ENCODE measurements at regions not wholly inside any gene's neighbourhood (a gene's known extent, or its start where the extent isn't known, plus 50 kb on each side); places are given as distances from the start of the nearest gene placed in this dataset.

DNA sequence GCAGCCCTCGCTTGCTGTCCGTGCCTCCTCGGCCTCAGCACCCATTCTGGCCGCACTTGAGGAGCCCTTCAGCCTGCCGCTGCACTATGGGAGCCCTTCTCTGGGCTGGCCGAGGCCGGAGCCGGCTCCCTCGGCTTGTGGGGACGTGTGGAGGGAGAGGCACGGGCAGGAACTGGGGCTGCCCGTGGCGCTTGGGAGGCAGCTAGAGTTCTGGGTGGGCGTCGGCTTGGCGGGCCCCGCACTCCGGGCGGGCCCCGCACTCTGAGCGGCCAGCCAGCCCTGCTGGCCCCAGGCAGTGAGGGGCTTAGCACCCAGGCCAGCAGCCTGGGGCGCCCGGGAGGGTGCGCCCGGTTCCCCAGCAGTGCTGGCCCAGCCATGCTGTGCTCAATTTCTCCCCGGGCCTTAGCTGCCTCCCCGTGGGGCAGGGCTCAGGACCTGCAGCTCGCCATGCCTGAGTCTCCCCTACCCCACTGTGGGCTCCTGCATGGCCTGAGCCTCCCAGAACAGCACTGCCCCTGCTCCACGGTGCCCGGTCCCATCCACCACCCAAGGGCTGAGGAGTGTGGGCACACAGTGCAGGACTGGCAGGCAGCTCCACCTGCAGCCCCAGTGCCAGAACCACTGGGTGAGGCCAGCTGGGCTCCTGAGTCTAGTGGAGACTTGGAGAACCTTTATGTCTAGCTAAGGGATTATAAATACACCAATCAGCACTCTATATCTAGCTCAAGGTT is 240.0 kb upstream of the PRR20A start:
- no peak for DNase-seq (ENCODE audit: low read depth)
- in situ Hi-C loops (cut with HindIII; ENCODE audit: low sequenced_read_pairs), result no loop called here
- TF ChIP-seq, protein P1, sequence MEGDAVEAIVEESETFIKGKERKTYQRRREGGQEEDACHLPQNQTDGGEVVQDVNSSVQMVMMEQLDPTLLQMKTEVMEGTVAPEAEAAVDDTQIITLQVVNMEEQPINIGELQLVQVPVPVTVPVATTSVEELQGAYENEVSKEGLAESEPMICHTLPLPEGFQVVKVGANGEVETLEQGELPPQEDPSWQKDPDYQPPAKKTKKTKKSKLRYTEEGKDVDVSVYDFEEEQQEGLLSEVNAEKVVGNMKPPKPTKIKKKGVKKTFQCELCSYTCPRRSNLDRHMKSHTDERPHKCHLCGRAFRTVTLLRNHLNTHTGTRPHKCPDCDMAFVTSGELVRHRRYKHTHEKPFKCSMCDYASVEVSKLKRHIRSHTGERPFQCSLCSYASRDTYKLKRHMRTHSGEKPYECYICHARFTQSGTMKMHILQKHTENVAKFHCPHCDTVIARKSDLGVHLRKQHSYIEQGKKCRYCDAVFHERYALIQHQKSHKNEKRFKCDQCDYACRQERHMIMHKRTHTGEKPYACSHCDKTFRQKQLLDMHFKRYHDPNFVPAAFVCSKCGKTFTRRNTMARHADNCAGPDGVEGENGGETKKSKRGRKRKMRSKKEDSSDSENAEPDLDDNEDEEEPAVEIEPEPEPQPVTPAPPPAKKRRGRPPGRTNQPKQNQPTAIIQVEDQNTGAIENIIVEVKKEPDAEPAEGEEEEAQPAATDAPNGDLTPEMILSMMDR (IDR thresholded peaks at IDR 0.05; ENCODE audit: low read depth, low read length, missing control alignments), result no peak
- H3K4me3 ChIP-seq (ENCODE audit: low read depth, low read length), result no peak overlapping the region

DNA sequence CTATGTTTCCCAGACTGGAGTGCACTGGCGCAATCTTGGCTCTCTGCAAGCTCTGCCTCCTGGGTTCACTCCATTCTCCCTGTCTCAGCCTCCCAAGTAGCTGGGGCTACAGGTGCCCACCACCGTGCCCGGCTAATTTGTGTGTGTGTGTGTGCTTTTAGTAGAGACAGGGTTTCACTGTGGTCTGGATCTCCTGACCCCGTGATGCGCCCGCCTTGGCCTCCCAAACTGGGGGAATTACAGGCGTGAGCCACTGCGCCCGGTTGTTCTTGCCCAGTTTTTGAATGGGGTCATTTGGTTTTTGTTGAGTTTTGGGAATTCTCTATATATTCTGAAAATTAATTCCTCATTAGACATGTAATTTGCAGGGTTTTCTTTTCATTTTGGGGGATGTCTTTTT is 238.4 kb upstream of the PRR20A start:
- no peak for DNase-seq (ENCODE audit: low read depth)
- no peak overlapping the region for H3K4me3 ChIP-seq (ENCODE audit: low read depth, low read length)
- TF ChIP-seq, protein P1 (IDR thresholded peaks at IDR 0.05; ENCODE audit: low read depth, low read length, missing control alignments), result no peak
- in situ Hi-C loops (cut with HindIII; ENCODE audit: low sequenced_read_pairs), result no loop called here

DNA sequence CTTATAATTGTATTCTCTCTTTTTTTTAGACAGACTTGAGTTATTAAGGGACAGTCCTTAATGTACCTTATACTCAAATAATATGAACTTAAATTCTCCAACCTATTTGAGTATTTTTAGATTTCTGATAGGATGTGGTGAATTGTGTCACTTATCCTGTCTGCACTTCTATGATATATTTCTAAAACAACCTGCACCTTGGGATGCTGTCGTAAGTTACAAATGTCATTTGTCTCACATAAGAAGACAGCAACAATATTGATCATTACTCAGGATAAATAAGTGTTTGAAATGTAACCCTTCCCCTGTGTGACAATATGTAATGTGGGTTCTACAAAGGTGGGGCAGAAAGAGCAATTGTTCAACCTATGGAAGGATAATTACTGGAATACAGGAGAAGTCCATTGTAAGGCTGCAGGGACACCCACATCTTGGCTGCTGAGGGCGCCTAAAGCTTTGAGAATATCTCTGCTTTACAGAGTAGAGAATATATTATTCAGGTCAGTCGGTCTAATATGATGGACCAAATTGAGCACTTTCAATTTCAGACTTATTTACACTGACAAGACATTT is 236.9 kb upstream of the PRR20A start:
- in situ Hi-C loops (cut with HindIII; ENCODE audit: low sequenced_read_pairs), result no loop called here
- H3K4me3 ChIP-seq (ENCODE audit: low read depth, low read length), result no peak overlapping the region
- DNase-seq (ENCODE audit: low read depth), result no peak
- TF ChIP-seq, protein P1 (IDR thresholded peaks at IDR 0.05; ENCODE audit: low read depth, low read length, missing control alignments), result no peak

DNA sequence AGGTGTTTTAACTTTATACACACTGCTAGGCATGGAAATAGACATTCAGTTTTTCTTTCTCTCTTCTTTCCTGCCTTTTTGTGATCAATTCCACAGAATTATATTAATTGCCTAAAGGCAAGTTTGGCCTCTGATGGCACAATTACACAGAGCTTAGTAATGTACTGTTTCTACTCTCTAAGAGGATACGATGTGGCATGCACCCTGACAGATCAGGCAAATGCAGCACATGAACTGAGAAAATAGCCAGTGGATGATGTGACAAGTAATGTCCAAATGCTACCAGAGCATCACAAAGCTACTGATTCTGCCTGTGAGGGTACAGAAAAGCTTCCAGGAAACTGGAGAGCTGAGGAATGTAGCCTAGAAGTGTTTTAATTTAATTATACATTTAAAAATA is 233.8 kb upstream of the PRR20A start:
- DNase-seq (ENCODE audit: low read depth), result no peak
- TF ChIP-seq, protein P1 (IDR thresholded peaks at IDR 0.05; ENCODE audit: low read depth, low read length, missing control alignments), result no peak
- H3K4me3 ChIP-seq (ENCODE audit: low read depth, low read length), result no peak overlapping the region
- in situ Hi-C loops (cut with HindIII; ENCODE audit: low sequenced_read_pairs), result no loop called here

DNA sequence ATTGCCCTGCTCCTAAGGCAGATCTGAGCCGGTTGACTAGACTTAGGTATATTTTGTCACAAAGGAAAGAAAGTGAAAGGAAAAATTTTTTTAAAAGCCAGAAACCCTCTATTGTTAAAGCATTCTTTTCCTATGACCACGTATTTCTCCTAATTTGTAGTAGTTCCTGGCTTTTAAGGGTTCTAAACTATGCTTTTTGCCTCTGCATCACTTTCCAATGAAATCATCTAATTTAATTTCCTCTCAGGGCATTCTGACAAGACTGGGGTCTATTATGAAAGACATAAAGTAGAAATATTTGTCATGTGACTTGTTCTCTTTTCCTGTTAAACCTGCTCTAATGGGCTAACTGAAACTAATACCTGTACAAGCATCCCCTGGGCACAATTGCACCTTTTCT is 233.0 kb upstream of the PRR20A start:
- in situ Hi-C loops (cut with HindIII; ENCODE audit: low sequenced_read_pairs), result no loop called here
- DNase-seq (ENCODE audit: low read depth), result no peak
- no peak overlapping the region for H3K4me3 ChIP-seq (ENCODE audit: low read depth, low read length)
- TF ChIP-seq, protein P1 (IDR thresholded peaks at IDR 0.05; ENCODE audit: low read depth, low read length, missing control alignments), result no peak

DNA sequence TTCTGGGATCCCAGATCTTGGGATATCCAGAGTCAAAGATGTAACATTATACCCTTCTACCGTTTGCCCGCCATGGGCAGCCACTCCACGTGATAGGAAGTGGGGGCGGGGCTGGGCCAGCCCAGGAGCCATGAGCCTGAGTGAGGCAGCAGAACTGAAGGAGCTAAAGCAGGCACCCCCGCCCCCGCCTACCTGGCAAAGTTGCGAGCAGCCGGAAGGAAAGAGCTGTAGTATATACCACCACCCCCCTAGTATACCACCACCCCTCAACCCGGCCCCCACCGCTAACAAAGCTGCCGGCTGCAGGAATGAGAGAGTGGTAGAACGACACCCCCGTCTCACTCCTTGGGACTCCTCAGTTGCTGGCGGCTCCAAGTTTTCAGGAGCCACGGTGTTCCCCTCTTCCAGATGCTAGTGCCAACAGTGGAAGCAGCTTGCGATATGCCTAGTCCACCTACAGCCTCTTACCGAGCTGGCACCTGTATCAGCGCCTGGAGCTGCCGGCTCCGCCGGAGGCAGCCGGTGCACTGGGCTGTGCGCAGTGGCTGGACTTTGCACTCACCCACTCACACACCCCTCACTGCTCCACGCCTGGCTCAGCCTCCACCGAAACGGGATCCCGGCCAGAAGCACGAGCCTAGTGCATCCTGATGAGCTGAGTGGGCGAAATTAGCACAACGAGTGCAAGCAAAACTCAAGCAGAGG is 230.7 kb upstream of the PRR20A start:
- in situ Hi-C loops (cut with HindIII; ENCODE audit: low sequenced_read_pairs), result no loop called here
- H3K4me3 ChIP-seq (ENCODE audit: low read depth, low read length), result no peak overlapping the region
- no peak for DNase-seq (ENCODE audit: low read depth)
- TF ChIP-seq, protein P1 (IDR thresholded peaks at IDR 0.05; ENCODE audit: low read depth, low read length, missing control alignments), result no peak
